ENCODE measurements at regions not wholly inside any gene's neighbourhood (a gene's known extent, or its start where the extent isn't known, plus 50 kb on each side); places are given as distances from the start of the nearest gene placed in this dataset.

DNA sequence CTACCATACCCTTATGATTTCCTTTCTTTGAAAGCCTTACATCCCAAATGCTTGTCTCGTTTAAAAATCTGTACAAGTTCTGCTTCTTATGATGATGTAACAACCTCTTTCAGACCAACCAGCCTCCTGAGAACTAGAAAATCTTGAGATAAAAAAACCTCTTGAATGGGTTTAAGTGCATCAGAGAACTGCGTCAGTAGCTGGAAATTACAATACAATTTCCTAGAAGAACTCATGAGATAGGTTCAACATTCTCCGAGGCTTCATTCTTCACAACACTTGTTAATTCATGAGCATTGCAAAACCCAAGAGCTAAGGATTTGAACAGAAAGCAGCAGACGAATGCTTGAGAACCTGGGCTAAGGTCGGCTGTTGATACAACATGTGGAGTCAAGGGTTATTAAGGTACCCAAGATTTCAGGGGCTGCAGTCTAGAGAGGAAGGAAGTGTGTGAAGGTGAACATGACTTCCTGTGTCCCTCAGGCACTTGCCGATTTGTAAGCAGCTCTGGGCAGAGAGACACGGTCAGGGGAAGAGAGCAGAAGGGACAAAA is 286.0 kb downstream of the ICE1 start:
- DNase-seq, result no peak

DNA sequence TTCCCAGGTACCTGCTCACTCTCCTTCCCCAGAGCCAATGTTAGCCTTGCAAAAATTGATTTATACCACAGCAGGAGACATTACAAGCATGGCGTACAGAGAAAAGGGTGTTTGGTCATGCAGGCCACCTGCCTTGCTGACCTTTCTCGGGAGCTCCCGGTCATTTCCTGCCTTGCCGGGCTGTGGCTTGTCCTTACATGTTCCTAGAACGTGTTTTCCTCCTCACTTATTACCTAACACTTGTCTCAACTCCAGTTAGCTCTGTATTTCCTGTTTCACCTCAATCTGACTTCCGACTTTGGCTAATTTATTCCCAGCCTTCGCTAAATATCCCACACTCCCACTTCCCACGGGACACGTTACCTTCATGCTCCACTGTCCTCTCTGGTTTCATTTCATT is 282.5 kb downstream of the ICE1 start:
- no peak for DNase-seq

DNA sequence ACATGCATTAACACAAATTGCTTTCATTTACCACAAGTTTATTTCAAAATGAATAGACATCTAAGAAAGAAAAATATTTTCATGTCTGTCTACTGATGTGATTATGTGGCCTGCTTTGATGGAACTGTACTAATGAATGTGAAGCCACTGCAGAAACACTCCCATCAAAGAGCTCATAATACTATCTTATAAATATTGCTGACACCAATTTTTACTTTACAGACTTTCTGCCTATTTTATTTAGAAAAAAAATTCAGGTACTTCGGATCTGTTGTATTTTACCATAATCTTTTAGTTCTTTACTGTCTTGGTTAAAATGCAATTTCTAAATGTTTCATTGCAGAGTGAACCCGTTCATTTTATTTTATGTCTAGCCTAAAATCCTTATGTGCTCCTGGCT is 281.9 kb downstream of the ICE1 start:
- DNase-seq, result no peak

DNA sequence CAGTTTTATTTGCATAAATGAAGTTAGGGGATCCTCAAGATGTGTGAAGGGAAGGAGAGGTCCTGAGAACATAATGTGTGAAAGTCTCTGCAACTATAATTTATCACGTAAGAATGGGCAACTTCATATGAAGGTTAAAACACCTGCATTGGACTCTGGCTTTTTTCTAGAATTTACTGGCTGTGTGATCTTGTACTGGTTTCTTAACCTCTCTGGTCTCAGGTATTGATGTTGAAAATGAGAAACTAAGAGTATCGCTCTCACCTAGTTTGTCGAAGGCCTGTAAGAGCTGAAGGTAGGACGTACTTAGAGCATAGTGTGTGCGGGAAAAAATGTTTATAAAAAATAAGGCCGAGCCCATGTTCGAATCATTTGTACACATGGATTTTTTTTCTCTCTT is 280.5 kb downstream of the ICE1 start:
- no peak for DNase-seq

DNA sequence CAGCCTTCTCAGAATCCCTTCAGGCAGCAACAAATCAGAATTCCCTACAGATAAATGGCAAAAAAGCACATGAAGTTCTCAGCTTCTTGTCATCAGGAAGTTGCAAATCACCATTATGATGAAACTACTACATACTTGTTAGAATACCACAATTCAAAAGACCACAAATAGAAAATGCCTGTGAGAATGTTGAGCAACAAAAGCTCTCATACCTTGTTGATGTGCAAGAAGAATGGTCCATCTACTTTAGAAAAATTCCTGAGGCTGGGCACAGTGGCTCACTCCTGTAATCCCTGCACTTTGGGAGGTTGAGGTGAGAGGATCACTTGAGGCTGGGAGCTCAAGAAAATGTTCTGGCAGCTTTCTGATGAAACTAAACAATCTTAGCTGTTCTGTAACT is 278.1 kb downstream of the ICE1 start:
- DNase-seq, result no peak

DNA sequence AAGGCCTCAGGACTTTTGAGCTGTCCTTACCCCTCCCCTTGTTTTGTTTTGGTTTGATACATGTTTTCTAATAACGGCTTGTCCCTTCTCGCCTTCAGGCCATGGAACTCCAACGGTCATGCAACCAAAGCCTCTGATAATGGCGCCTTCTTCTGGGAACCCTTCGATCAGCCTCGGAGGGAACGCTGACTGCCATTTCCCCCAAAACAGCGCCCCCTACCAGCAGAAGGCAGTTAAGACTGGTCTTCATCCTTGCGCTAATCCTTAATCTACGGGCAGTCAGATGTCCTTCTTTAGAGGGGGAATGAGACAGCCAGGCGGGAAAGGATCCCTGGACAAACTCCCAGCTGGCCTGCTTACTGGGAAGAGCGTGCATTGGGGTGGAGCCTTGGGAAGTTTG is 276.6 kb downstream of the ICE1 start:
- no peak for DNase-seq

DNA sequence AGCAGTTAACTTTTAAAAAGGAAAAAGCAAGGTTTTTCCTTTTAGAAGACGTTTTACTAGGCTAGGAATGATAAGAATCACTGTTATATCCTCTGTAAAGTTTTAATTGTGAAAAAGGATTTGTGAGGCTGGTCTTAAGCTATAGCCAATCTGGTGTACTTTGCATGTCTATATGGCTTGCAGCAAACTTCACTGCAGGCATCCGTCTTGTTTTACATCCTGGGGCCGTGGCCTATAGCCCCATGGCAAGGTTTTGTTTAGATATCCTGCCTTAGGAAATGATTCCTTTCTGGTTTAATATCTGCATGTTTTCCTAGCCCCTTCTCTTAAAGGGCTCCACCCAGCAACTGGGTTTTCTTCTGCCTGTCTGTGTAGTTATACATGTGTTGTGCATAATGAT is 272.8 kb downstream of the ICE1 start:
- no peak for DNase-seq

DNA sequence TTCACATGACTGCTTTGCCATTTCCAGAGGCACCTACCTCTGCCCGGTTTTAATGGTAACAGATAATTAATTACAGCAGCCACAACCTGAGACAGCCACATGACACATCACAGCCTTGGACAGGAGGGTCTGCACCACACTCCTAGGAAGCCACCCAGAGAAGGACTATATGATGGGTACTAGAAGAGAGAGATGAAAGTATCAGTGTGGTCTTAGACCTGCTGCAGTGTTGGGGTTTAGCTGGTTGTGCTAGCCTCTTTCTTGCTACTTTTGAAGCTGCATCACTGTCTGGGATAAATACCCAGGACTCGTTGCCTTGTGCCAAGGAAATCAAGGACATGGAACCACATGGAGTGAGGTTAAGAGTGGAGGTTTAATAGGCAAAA is 266.4 kb downstream of the ICE1 start:
- no peak for DNase-seq

DNA sequence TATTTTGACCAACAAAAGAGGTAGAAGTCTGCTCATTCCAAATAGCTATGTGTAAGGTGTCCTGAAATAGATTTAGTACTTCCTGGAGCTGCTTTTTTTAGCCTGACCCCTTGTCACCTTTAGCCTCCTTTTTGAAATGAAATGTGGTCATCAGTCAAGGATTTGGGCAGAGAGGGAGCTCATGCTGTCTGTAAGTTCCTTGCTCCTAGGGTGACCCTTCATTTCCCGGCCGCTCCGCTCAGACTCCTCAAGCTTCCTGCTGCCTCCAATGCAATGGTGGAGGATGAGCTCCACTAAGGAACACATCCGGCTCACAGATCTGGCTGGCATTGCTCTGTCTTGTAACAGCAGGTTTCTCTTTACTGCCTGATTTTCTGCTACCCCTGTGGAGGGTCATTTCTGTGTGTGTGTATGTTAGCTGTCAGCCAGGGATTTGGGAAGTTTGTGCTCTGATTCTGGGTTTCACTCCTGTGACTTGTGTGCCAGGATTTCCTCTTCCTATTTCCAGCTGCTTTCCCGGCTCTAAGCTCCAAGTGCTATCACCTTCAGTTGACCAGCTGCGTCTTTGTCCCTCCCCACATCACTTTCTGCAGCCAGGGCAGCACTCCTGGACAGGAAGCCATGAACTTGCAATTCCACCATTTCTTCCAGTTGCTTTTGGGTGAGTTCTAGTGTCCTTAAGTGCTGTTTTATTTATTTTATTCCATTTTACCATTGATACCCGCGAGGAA is 265.9 kb downstream of the ICE1 start:
- DNase-seq, result no peak

DNA sequence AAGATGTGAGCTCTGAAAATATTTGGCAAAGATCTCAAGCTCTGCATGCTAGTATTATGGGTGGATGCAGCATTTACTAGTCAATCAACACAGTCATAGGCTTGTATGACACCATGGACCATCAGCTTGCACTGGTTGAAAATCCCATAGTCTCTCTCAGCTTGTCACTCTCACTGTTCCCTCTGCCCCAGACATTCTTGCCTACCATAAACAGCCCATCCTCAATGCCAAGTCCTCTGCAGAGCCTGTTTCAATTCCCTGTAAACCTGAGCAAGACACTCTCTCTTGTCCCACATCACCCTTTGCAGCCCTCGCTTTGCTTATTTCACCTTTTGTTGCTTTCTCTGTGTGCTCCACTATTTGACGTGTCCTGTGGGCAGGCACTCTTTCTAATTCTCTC is 264.6 kb downstream of the ICE1 start:
- no peak for DNase-seq

DNA sequence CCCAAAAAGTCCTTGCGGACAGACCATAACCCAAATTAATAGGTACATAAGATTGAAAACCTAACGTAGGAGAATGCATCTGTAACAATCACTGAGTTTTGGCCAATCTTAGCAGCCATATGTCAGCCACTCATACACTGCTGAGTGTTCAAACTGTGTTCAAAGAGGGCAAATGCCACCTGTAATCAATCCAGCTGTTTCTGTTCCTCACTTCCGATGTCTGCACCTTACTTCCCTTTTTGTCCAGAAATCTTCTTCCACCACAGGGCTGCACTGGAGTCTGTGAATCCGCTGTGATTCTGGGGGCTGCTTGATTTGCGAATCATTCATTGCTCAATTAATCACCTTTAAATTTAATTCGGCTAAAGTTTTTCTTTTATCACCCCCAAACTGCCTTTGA is 263.9 kb downstream of the ICE1 start:
- no peak for DNase-seq

DNA sequence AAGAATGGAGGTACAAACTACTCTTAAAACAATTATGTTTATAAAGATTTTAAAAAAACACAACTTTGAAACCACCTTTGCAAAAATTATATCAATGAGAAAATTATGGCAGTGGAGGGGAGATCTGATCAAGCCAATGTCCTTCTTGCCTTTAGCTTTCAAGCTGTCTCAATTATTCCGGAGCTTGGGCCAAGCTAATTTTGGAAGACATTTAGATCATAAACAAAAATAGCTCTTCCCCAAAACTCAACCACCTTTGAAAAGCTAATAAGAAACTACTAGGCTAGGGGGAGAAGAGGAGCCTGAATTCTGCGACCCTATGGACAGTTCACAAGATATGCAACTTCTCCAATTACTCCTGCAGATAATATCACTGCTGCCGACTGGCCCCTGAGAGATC is 263.3 kb downstream of the ICE1 start:
- DNase-seq, result no peak

DNA sequence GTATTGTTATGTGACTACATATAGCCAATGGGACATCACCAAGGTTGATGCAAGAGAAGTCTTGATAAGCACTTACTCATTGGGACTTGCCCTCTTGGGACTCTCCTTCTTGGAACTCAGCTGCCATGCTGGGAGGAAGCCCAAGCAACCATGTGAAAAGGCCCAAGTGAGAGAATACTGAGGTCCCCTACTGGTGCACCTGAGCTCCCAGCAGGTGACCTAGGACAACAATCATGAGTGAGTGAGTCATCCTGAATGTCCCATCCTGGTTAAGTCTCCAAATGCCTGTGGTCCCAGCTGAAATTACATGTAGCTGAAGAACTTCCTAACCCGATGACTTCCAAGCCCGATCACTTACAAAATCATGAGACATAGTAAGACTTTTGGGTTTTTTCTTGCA is 260.7 kb downstream of the ICE1 start:
- DNase-seq, result no peak

DNA sequence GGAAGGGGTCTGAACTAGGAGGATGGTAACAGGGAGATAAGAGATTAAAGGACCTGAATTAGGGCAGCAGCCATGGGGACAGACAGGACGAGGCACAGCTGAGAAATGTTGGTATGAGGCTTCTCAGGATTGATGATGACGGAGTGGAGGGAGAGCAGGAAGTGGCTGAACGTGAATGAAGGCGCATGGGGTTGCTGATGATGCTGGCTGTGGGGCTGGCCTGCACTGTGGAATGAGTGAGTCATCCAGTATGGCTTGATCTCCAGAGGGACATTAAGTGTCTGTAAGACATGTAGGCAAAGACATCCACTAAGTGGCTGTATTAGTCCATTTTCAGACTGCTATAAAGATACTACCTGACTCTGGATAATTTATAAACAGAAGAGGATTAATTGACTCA is 256.4 kb downstream of the ICE1 start:
- DNase-seq, result no peak

DNA sequence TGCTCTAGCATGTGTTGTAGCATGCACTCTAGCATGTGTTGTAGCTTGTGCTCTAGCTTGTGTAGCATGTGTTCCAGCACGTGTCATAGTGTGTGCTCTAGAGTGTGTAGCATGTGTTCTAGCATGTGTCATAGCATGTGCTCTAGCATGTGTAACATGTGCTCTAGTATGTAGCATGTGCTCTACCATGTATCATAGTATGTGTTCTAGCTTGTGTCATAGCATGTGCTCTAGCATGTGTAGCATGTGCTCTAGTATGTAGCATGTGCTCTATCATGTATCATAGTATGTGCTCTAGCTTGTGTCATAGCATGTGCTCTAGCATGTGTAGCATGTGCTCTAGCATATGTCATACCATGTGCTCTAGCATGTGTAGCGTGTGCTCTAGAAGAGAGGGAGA is 255.3 kb downstream of the ICE1 start:
- DNase-seq, result no peak

DNA sequence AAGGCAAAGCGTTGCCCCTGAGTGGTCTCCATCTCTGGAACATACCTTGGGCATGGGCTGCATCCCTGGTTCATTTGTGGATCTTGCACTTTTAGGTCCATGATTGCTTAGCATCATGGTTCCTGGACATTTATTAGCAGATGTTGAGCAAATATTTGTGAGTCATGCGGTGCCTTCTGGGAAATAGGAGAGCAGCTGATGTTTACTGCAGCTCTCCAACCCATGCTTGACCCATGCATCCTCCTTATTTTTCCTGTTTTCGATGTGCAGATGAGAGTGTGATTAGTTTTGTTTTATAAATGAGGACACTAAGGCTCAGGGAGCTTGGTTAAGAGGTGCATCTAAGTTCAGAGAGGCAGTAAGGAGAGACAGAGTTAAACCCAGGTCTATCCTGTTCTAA is 253.7 kb downstream of the ICE1 start:
- no peak for DNase-seq

DNA sequence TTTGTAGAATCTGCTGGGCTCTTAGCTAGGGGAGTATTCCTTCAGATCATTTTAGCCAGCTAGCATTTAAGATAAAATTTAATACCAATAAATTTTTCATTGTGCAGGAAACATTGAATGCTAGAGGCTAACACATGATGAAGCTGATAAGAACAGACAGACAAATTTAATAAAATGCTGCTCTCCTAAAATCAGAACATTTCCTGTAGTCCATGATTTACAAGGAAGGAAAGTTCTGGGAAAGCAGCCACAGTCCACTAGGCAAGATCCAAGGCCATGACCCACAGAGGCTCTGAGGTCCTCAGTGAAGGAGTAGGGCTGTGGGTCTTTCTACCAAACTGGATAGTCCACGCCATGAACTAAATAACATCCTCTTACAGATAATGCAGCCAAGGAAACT is 253.0 kb downstream of the ICE1 start:
- no peak for DNase-seq

DNA sequence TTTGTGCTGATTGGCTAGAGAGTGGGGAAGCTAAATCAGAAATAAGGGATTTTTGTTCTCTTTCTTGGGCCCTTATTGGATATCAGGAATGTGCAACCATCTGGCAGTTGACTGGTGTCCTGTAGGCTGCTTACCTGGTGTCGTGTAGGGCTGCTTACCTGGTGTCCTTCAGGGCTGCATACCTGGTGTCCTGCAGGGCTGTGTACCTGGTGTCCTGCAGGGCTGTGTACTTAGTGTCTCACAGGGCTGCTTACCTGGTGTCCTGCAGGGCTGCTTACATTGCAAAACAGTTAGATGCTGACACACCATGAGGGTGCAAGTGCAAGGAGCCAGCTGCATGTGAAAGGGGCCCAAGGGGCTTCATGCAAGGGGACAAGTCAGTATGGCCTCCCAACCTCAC is 249.3 kb downstream of the ICE1 start:
- no peak for DNase-seq

DNA sequence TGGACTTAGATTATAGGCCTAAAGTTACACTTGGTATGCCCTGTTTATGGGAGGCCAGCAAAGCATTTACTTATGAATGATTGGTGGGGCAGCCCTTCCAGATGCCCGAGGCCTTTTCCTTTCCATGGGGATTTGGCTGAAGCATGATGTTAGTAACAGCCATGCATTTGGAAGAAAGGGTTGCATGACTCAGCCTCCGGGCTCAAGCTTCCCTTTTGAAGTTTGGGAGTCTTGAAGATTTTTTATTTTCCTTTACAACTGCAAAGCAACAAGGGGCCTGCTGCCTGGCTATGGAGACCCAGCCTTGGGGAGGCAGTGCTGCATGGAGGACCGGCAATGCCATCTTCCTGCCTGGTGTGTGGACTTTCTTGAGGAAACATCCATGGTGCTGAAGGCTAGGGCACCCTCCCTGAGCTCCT is 244.7 kb downstream of the ICE1 start:
- no peak for DNase-seq

DNA sequence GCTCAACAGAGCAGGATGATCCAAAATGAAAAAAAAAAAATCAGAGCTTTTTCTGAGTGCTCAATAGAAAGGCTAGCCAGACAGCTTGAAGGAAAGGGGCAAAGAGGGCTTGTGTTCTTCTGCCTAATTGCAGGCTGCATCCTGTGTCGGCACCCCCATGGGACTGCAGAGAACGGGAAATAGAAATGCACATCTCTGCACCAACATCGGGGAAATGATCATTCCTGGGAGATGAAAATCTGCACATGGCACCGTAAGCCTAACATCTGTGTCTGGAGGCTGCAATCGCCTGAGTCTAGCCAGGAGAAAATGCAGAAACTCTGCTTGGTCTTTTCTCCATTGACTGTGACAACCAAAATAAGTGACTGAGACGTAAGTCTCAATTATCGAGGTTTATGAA is 243.9 kb downstream of the ICE1 start:
- DNase-seq, result no peak

DNA sequence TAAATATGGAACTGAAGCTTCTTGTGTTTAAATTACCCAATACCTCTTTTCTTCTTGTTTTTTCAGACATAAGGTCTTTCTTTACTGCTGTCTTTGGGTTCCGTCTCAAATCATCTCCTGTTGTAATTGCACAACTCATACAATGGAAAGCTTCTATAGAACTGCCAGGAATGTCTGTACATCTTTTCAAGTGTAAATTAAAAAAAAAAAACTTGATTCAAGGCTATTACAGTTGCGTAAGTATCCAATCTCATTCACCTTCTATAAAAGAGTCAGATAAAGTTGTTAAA is 243.5 kb downstream of the ICE1 start:
- DNase-seq, result no peak

DNA sequence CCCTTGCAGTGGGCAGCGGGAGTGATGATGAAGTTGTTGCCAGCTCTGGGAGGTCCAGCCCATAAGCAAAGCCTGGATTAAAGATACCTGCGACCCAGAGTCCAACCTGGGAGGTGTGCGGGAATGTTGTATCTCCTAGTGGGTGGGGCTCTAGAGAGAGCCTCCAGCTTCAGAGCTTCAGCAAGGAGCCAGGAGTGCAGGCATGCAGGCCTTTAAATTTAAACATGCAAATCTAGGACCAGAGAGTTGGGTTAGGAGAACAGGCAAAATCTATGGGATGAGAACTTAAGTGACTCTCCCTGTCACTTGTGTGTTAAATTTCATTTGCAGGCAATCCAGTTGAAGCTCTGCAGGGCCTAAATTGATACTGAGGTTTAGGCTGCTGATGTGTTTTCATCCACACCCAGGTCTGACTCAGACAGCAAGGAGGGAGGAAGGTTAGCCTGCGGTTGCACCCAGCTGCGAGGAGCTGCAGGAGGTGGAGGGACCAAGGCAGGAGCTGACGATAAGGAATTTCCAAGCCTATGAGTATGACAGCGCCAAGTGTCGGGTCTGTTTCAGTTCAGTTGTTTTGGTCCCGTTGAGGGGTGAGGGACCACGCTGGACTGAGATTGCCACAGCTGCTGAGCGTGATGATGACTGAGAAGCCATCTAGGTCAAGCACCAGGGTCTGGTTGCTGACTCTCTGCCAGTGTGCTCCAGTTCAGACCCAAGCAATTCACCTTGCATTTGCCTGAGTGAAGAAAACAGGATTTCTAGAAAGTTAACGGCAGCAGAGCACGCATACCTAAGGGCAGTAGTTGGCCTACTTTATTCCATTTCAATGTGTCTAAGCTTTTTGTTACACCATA is 243.0 kb downstream of the ICE1 start:
- no peak for DNase-seq

DNA sequence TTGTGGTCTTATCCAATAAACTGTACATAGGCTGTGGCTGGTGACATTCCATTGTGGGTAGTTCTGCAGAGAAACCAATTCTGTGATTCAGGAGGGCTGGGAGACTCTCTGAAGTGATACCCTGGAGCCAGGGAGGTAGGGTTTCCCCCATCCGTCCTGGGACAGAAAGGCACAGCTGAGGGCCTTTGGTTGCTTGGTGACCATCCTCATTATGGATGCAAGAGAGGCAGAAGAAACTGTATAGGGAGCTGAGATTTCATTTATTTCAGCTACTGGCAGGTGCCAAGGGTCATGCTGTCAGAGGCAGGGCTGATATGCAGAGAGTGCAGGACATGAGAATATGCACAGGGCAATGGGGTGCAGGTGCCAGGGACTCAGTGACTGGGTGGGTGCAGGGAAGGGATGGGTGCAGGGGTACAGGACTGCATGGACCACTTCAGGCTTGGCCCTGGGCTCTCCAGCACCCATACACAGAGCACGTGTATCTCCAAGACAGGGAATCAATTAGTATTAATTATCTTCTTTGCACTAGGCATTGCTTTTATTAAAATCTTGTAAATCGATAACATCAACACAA is 236.5 kb downstream of the ICE1 start:
- DNase-seq, result no peak

DNA sequence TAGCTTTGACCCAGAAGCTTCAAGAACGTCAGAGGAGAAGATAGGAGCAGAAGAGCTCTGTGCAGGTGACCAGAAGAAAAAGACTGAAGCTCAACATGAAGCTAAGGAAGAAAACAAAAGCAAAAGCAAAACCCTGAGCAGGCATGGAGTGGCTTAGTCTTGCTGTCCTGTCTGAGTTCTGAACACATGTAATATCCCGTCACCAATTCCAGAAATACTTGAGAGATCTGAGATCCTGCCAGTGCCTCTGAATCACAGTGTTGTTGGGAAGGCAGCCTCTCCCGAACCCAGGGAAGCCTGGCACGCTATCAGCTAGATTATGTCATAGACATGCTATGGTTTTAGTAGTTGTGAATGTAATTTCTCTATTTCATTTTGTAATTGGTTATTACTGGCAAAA is 235.7 kb downstream of the ICE1 start:
- no peak for DNase-seq
